T-cell (primary cell): ENCODE measurements at regions not wholly inside any gene's neighbourhood (a gene's known extent, or its start where the extent isn't known, plus 50 kb on each side); places are given as distances from the start of the nearest gene placed in this dataset.
"Not testable (repeated sequence)": the region's sequence is repeated elsewhere in the genome, so short reads cannot be mapped to it uniquely, and the experiment has no call there.

Source experiments
- ATAC-seq, 4 experiments: fragments of 200-7000 bp in 3 of 4; fragments of 150-1000 bp in 1 of 4; cut with Tn5 transposase; replicated peaks in 1 of 4; 1 replicate in 3 of 4; 2 replicates in 1 of 4; pipeline ENCODE4 v1.10.0; 2021; ENCODE audit warnings: moderate library complexity in 3 of 4, mild to moderate bottlenecking in 2 of 4, moderate number of reproducible peaks in 1 of 4
- CTCF ChIA-PET, 2 donors: fragments of 300-600 bp; sonication (Branson Sonifier 250); formaldehyde crosslinking; loops; one replicate each; lab custom pipeline; 2022; ENCODE audit warnings: antibody characterized with exemption in 2 of 2; lab: Charles Lee
- POLR2A ChIA-PET, 2 donors: fragments of 300-600 bp; sonication (Branson Sonifier 250); formaldehyde crosslinking; loops; one replicate each; lab custom pipeline; 2022; ENCODE audit warnings: antibody characterized with exemption in 2 of 2; lab: Charles Lee
- DNase-seq, 35 experiments: peaks; one replicate each; pipeline versions ENCODE4 v3.0.0 to v3.0.0-alpha.2; 2013 to 2023
- H3K27ac ChIP-seq: one replicate; pipeline ENCODE4 v1.5.1; 2013; ENCODE audit warnings: low read length
- H3K27me3 ChIP-seq, 2 experiments: replicated peaks in 1 of 2; 1 replicate in 1 of 2; 2 replicates in 1 of 2; pipeline versions ENCODE4 v1.6.1 to v1.7.0; 2013; ENCODE audit warnings: low read length in 1 of 2, mixed read lengths in 1 of 2; ENCODE audit not compliant: control insufficient read depth in 2 of 2, insufficient read depth in 2 of 2; ENCODE audit errors: extremely low read depth in 1 of 2
- H3K36me3 ChIP-seq, 2 donors: 1 replicate in 1 of 2; 2 replicates in 1 of 2; pipeline versions ENCODE4 v1.6.1 to v1.7.0; 2013; ENCODE audit warnings: low read length in 1 of 2; ENCODE audit not compliant: control insufficient read depth in 2 of 2, insufficient read depth in 1 of 2; ENCODE audit errors: extremely low read depth in 1 of 2
- H3K4me1 ChIP-seq, 2 experiments: 1 replicate in 1 of 2; 2 replicates in 1 of 2; pipeline versions ENCODE4 v1.6.1 to v1.7.0; 2013; ENCODE audit warnings: low read length in 2 of 2, mixed read lengths in 1 of 2; ENCODE audit not compliant: insufficient read depth in 2 of 2, control insufficient read depth in 1 of 2; ENCODE audit errors: extremely low read depth in 1 of 2
- H3K4me3 ChIP-seq, 2 donors: 1 replicate in 1 of 2; 2 replicates in 1 of 2; pipeline versions ENCODE4 v1.5.1 to v1.7.0; 2013; ENCODE audit warnings: mild to moderate bottlenecking in 2 of 2, low read length in 1 of 2, moderate library complexity in 1 of 2; ENCODE audit not compliant: control insufficient read depth in 1 of 2; ENCODE audit errors: extremely low read depth in 1 of 2
- H3K9me3 ChIP-seq: 2 replicates; pipeline ENCODE4 v1.7.0; 2013
- H3K27ac Mint-ChIP-seq, 2 donors: one replicate each; pipeline ENCODE4 v1.8.0; 2020 to 2021; ENCODE audit warnings: mild to moderate bottlenecking in 2 of 2, mixed read lengths in 2 of 2
- H3K27me3 Mint-ChIP-seq, 2 donors: one replicate each; pipeline ENCODE4 v1.8.0; 2021 to 2022; ENCODE audit warnings: mixed read lengths in 2 of 2
- H3K36me3 Mint-ChIP-seq: one replicate; pipeline ENCODE4 v1.8.0; 2021; ENCODE audit warnings: mixed read lengths
- H3K4me1 Mint-ChIP-seq, 3 donors: one replicate each; pipeline ENCODE4 v1.8.0; 2020 to 2022; ENCODE audit warnings: mixed read lengths in 3 of 3, mild to moderate bottlenecking in 1 of 3
- H3K4me3 Mint-ChIP-seq, 3 donors: one replicate each; pipeline ENCODE4 v1.8.0; 2020 to 2022; ENCODE audit warnings: mild to moderate bottlenecking in 3 of 3, mixed read lengths in 3 of 3, moderate library complexity in 3 of 3
- H3K9me3 Mint-ChIP-seq, 3 donors: one replicate each; pipeline ENCODE4 v1.8.0; 2020 to 2022; ENCODE audit warnings: mixed read lengths in 3 of 3
- WGBS: methylation state at CpG from one replicate; pipeline ENCODE4 v1.1.5; 2013; ENCODE audit warnings: missing lambda C conversion rate; ENCODE audit not compliant: insufficient coverage; 5-methylcytosine and 5-hydroxymethylcytosine counted together

GRCh38 chr6:4264081-4264480 lies 128.7 kb upstream of the ECI2 start:
- DNase-seq: no peak
- H3K27me3 Mint-ChIP-seq: peaks cover 6 to 10% of the 10 kb centered on the region in 2 donors
- H3K27ac Mint-ChIP-seq: no peak overlapping the region
- Histone ChIP-seq H3K4me1 (no peaks in the 10 kb centered on the region), H3K27ac (no peak overlapping the region), H3K27me3 (no peaks in the 10 kb centered on the region), H3K36me3 (no peaks in the 10 kb centered on the region), H3K4me3 (no peak overlapping the region), H3K9me3 (no peaks in the 10 kb centered on the region)
- H3K4me3 Mint-ChIP-seq: no peak overlapping the region
- H3K4me1 Mint-ChIP-seq: no peaks in the 10 kb centered on the region
- H3K9me3 Mint-ChIP-seq: no peaks in the 10 kb centered on the region
- POLR2A ChIA-PET: no interaction called here
- WGBS: no CpG with 5 or more reads among the region's 3 CpGs
- no peaks in the 10 kb centered on the region for H3K36me3 Mint-ChIP-seq
- no peak for ATAC-seq
- CTCF ChIA-PET: no interaction called here

GRCh38 chr6:4262526-4262925 lies 127.2 kb upstream of the ECI2 start:
- H3K36me3 ChIP-seq: no peaks in the 10 kb centered on the region
- ChIA-PET CTCF (no interaction called here), POLR2A (no interaction called here)
- H3K27me3 Mint-ChIP-seq: peaks cover 6 to 10% of the 10 kb centered on the region in 2 donors
- H3K4me3 ChIP-seq: no peak overlapping the region
- no peaks in the 10 kb centered on the region for H3K9me3 ChIP-seq
- no peaks in the 10 kb centered on the region for H3K27me3 ChIP-seq
- ATAC-seq (no peak), DNase-seq (no peak)
- H3K4me3 Mint-ChIP-seq: no peak overlapping the region
- no peaks in the 10 kb centered on the region for H3K4me1 ChIP-seq
- no peaks in the 10 kb centered on the region for H3K36me3 Mint-ChIP-seq
- no peak overlapping the region for H3K27ac ChIP-seq
- no CpG with 5 or more reads among the region's 1 CpG for WGBS
- H3K4me1 Mint-ChIP-seq: no peaks in the 10 kb centered on the region
- no peaks in the 10 kb centered on the region for H3K9me3 Mint-ChIP-seq
- H3K27ac Mint-ChIP-seq: no peak overlapping the region

GRCh38 chr6:4259391-4259790 lies 124.0 kb upstream of the ECI2 start:
- Histone ChIP-seq H3K27ac (no peak overlapping the region), H3K36me3 (no peaks in the 10 kb centered on the region), H3K9me3 (no peaks in the 10 kb centered on the region), H3K4me3 (no peak overlapping the region), H3K27me3 (no peaks in the 10 kb centered on the region), H3K4me1 (no peaks in the 10 kb centered on the region)
- peaks cover 4 to 5% of the 10 kb centered on the region in 2 donors for H3K27me3 Mint-ChIP-seq
- no peak overlapping the region for H3K27ac Mint-ChIP-seq
- ChIA-PET POLR2A (no interaction called here), CTCF (no interaction called here)
- no peaks in the 10 kb centered on the region for H3K4me1 Mint-ChIP-seq
- ATAC-seq (no peak), DNase-seq (no peak)
- H3K4me3 Mint-ChIP-seq: no peak overlapping the region
- no peaks in the 10 kb centered on the region for H3K9me3 Mint-ChIP-seq
- WGBS: no CpG with 5 or more reads among the region's 4 CpGs
- H3K36me3 Mint-ChIP-seq: no peaks in the 10 kb centered on the region

GRCh38 chr6:4258733-4259132 lies 123.4 kb upstream of the ECI2 start:
- ATAC-seq (no peak), DNase-seq (no peak)
- Histone ChIP-seq H3K27ac (no peak overlapping the region), H3K4me3 (no peak overlapping the region), H3K27me3 (no peaks in the 10 kb centered on the region), H3K4me1 (no peaks in the 10 kb centered on the region), H3K9me3 (no peaks in the 10 kb centered on the region), H3K36me3 (no peaks in the 10 kb centered on the region)
- WGBS: 78% methylated on average over 4 of the region's 5 CpGs
- POLR2A ChIA-PET: no interaction called here
- Mint-ChIP-seq H3K27ac (no peak overlapping the region), H3K9me3 (no peaks in the 10 kb centered on the region), H3K36me3 (no peaks in the 10 kb centered on the region), H3K4me1 (no peaks in the 10 kb centered on the region), H3K27me3 (peaks cover 4 to 8% of the 10 kb centered on the region in 2 donors), H3K4me3 (no peak overlapping the region)
- CTCF ChIA-PET: no interaction called here

GRCh38 chr6:4256969-4257368 lies 121.6 kb upstream of the ECI2 start:
- H3K27ac ChIP-seq: no peak overlapping the region
- ChIA-PET POLR2A (no interaction called here), CTCF (no interaction called here)
- no peaks in the 10 kb centered on the region for H3K36me3 ChIP-seq
- no CpG with 5 or more reads among the region's 3 CpGs for WGBS
- H3K4me1 Mint-ChIP-seq: no peaks in the 10 kb centered on the region
- no peak for DNase-seq
- no peaks in the 10 kb centered on the region for H3K9me3 ChIP-seq
- H3K4me3 Mint-ChIP-seq: no peak overlapping the region
- H3K9me3 Mint-ChIP-seq: no peaks in the 10 kb centered on the region
- ATAC-seq: no peak
- no peaks in the 10 kb centered on the region for H3K27me3 ChIP-seq
- peaks cover 6 to 11% of the 10 kb centered on the region in 2 donors for H3K27me3 Mint-ChIP-seq
- no peaks in the 10 kb centered on the region for H3K4me1 ChIP-seq
- no peak overlapping the region for H3K4me3 ChIP-seq
- no peaks in the 10 kb centered on the region for H3K36me3 Mint-ChIP-seq
- no peak overlapping the region for H3K27ac Mint-ChIP-seq

GRCh38 chr6:4253604-4254231 lies 118.3 kb upstream of the ECI2 start:
- no peak overlapping the region for H3K4me3 Mint-ChIP-seq
- H3K4me3 ChIP-seq: no peak overlapping the region
- H3K27ac Mint-ChIP-seq: no peak overlapping the region
- no peak for ATAC-seq
- DNase-seq: no peak
- 64% methylated on average over 5 of the region's 5 CpGs for WGBS
- CTCF ChIA-PET: interaction anchor here in 1 of 2 donors (0.7 kb wide), 1 partner anchor 1126 kb away, joined by 3 read pairs; no protein-coding TSS in a partner anchor
- H3K27me3 ChIP-seq: no peaks in the 10 kb centered on the region
- no peaks in the 10 kb centered on the region for H3K4me1 ChIP-seq
- POLR2A ChIA-PET: no interaction called here
- no peaks in the 10 kb centered on the region for H3K4me1 Mint-ChIP-seq
- peaks cover 0 to 4% (median 0%) of the 10 kb centered on the region in 3 donors for H3K9me3 Mint-ChIP-seq
- no peaks in the 10 kb centered on the region for H3K9me3 ChIP-seq
- peaks cover 11 to 17% of the 10 kb centered on the region in 2 donors for H3K27me3 Mint-ChIP-seq
- no peaks in the 10 kb centered on the region for H3K36me3 ChIP-seq
- H3K36me3 Mint-ChIP-seq: no peaks in the 10 kb centered on the region
- H3K27ac ChIP-seq: no peak overlapping the region

GRCh38 chr6:4252445-4252844 lies 117.1 kb upstream of the ECI2 start:
- H3K27ac Mint-ChIP-seq, H3K27ac ChIP-seq, H3K4me3 ChIP-seq, H3K36me3 Mint-ChIP-seq, H3K4me1 ChIP-seq, H3K9me3 Mint-ChIP-seq, H3K9me3 ChIP-seq, H3K36me3 ChIP-seq, H3K27me3 ChIP-seq, ATAC-seq, H3K4me1 Mint-ChIP-seq, POLR2A ChIA-PET, CTCF ChIA-PET, H3K4me3 Mint-ChIP-seq, DNase-seq: not testable (repeated sequence)
- peaks cover 14 to 17% of the 10 kb centered on the region in 2 donors for H3K27me3 Mint-ChIP-seq
- no CpG with 5 or more reads among the region's 5 CpGs for WGBS
